OCI-LY1 (cell line): ENCODE measurements at regions not wholly inside any gene's neighbourhood (a gene's known extent, or its start where the extent isn't known, plus 50 kb on each side); places are given as distances from the start of the nearest gene placed in this dataset.

ENCODE experiments used
- EZH2 ChIP-seq: fragments of 200-600 bp; sonication (generic), shearing (Covaris generic); IDR thresholded peaks from 2 replicates; pipeline ENCODE4 v1.8.0; 2017; ENCODE audit warnings: borderline replicate concordance, mixed run types, mild to moderate bottlenecking, antibody characterized with exemption, low read length, moderate library complexity, mixed read lengths
- TF ChIP-seq, protein P1 (sequence below): fragments of 200-600 bp; sonication (generic), shearing (Covaris generic); IDR thresholded peaks from 2 replicates; pipeline ENCODE4 v1.5.1; 2017; ENCODE audit warnings: mild to moderate bottlenecking, antibody characterized with exemption, low read length, moderate library complexity, mixed read lengths

DNA sequence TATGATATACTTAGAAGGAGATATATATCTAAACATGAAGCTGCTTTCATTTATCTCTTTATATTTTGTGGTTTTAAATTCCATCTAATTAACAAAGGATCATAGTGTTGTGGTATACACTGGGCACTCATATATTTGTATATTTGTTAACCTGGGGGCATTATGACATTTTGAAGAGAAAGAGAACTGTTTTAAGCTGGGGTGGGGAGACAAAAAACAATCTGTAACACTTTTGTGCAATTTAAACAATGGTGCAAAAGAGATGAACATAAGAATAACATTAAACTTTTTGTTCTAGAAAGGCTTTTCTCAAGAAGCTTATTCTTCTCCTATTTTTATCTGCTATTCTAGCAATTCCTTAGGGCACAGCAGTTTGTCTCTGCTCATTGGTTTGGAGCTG lies 842.0 kb upstream of the CDH2 start:
- no peak for TF ChIP-seq EZH2
- TF ChIP-seq, protein P1, sequence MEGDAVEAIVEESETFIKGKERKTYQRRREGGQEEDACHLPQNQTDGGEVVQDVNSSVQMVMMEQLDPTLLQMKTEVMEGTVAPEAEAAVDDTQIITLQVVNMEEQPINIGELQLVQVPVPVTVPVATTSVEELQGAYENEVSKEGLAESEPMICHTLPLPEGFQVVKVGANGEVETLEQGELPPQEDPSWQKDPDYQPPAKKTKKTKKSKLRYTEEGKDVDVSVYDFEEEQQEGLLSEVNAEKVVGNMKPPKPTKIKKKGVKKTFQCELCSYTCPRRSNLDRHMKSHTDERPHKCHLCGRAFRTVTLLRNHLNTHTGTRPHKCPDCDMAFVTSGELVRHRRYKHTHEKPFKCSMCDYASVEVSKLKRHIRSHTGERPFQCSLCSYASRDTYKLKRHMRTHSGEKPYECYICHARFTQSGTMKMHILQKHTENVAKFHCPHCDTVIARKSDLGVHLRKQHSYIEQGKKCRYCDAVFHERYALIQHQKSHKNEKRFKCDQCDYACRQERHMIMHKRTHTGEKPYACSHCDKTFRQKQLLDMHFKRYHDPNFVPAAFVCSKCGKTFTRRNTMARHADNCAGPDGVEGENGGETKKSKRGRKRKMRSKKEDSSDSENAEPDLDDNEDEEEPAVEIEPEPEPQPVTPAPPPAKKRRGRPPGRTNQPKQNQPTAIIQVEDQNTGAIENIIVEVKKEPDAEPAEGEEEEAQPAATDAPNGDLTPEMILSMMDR, result no peak
